ENCODE measurements at regions not wholly inside any gene's neighbourhood (a gene's known extent, or its start where the extent isn't known, plus 50 kb on each side); places are given as distances from the start of the nearest gene placed in this dataset.

- TF ChIP-seq ZNF462 (CRISPR knock-in tag; IDR thresholded peaks at IDR 0.05) = no peak
- TF ChIP-seq NANOG (IDR thresholded peaks at IDR 0.05; ENCODE audit: borderline replicate concordance) = no peak
- no peak for TF ChIP-seq CREB1 (CRISPR knock-in tag; IDR thresholded peaks at IDR 0.05; ENCODE audit: low read depth)
- TF ChIP-seq REST (IDR thresholded peaks at IDR 0.05; ENCODE audit: unreplicated experiment) = no peak
- no peak for TF ChIP-seq EZH2 (IDR thresholded peaks at IDR 0.05; ENCODE audit: low read depth, unreplicated experiment)
- TF ChIP-seq ZNF114 (CRISPR knock-in tag; IDR thresholded peaks at IDR 0.05) = no peak
- no peak for TF ChIP-seq STAT1 (IDR thresholded peaks at IDR 0.05; ENCODE audit: unreplicated experiment)
- no peak for TF ChIP-seq ETS1 (IDR thresholded peaks at IDR 0.05)
Observed at GRCh38 chr15:100765467-100766241, 114.0 kb upstream of the ALDH1A3 start (continued).

All from GM23338 (cell line).